ENCODE measurements at regions not wholly inside any gene's neighbourhood (a gene's known extent, or its start where the extent isn't known, plus 50 kb on each side); places are given as distances from the start of the nearest gene placed in this dataset.

DNA sequence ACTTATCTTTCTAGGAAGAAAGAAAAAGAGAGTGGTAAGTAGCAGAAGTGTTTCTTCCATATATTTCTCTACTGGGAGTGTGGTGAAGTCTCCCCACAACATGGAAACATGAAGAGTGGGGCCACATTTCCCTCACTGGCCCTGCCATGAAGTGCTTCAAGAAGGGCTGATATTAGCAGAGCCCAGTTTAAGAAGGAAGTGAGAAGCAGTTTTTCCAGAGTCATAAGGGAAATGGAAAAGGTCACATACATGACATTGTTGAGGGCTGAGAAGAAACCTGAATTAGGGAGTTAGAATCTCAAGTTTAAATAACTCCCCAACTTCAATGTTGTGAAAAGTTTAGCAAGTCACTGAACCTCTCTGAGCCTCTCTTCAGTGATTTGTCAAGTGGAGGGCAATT, 171.9 kb upstream of the RBPJ start:
- H3K27me3 ChIP-seq (ENCODE audit: control insufficient read depth, insufficient read depth, low read length) = no peaks in the 10 kb centered on the region
- no peak overlapping the region for H3K4me3 ChIP-seq (ENCODE audit: low read length)
- H3K36me3 ChIP-seq (ENCODE audit: insufficient read depth, low read length) = no peaks in the 10 kb centered on the region
- no peak overlapping the region for H3K9ac ChIP-seq (ENCODE audit: low read depth, low read length)
- peaks cover 28% of the 10 kb centered on the region for H3K4me1 ChIP-seq (ENCODE audit: control insufficient read depth, insufficient read depth, low read length)
- H3K4me2 ChIP-seq (ENCODE audit: low read length) = no peak overlapping the region
- no peaks in the 10 kb centered on the region for H3K9me3 ChIP-seq (replicated peaks; ENCODE audit: low read length)

DNA sequence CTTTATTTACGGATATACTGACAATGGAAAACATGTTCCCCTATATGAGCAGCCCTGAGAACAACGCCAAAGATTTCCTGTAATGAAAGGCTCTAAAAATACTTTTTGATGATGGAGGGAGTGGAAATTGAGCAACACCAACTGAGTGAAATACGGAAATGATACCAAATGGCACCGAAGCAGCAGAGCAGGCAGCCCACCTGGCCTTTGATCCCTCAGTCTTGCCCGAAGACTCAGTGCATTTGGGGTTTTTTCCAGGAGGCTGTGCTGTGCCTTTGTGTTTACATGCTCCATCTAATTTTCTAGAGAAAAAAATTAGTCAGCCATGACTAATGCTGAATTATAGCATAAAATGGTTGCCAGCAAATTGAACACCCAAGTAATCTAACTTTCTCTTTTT, 169.9 kb upstream of the RBPJ start:
- Histone ChIP-seq H3K4me2 (ENCODE audit: low read length) (peak overlapping the region; percentile 48), H3K9ac (ENCODE audit: low read depth, low read length) (peak overlapping the region; percentile 30), H3K4me3 (ENCODE audit: low read length) (no peak overlapping the region), H3K4me1 (ENCODE audit: control insufficient read depth, insufficient read depth, low read length) (peaks cover 16% of the 10 kb centered on the region), H3K36me3 (ENCODE audit: insufficient read depth, low read length) (no peaks in the 10 kb centered on the region), H3K27me3 (ENCODE audit: control insufficient read depth, insufficient read depth, low read length) (no peaks in the 10 kb centered on the region), H3K9me3 (replicated peaks; ENCODE audit: low read length) (no peaks in the 10 kb centered on the region)

DNA sequence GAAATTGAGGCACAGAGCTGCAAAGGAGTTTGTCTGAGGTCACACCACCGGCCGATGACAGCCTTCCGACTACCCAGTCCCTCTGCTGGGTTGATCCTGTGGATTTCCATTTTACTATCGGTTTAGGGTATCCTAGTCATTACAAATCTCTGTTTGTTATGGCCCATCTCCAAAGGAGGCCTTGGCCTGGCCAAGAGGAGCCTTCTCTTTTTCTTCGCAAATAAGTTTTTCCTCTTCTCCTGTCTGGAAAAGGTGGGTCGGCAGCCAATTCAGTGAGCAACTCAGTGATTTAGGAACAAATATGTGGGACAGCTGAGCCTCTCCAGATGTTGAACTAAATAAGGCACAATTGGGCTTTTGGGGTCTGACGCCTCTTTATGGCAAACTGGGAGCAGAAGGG, 169.2 kb upstream of the RBPJ start:
- no peak overlapping the region for H3K9ac ChIP-seq (ENCODE audit: low read depth, low read length)
- no peaks in the 10 kb centered on the region for H3K9me3 ChIP-seq (replicated peaks; ENCODE audit: low read length)
- no peak overlapping the region for H3K4me3 ChIP-seq (ENCODE audit: low read length)
- no peak overlapping the region for H3K4me2 ChIP-seq (ENCODE audit: low read length)
- no peaks in the 10 kb centered on the region for H3K27me3 ChIP-seq (ENCODE audit: control insufficient read depth, insufficient read depth, low read length)
- H3K4me1 ChIP-seq (ENCODE audit: control insufficient read depth, insufficient read depth, low read length) = peaks cover 16% of the 10 kb centered on the region
- H3K36me3 ChIP-seq (ENCODE audit: insufficient read depth, low read length) = no peaks in the 10 kb centered on the region

DNA sequence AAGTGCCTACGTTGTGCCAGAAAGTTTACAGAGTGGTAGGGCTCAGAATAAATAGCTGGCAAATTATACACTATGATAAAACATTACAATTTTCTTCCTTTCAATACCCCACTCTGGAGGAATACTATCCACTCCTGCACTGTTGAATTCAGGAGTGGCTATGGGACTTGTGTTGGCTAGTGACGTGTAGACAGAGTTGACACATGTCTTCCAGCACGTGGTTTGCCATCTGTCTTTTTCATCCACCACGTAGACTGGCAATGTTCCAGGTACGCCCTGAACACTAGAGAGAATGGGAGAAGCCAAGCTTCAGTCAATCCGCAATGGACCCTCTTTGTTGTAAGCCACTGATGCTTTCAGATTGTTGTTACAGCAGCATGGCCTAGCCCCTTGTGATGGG, 168.8 kb upstream of the RBPJ start:
- no peak overlapping the region for H3K4me2 ChIP-seq (ENCODE audit: low read length)
- H3K4me1 ChIP-seq (ENCODE audit: control insufficient read depth, insufficient read depth, low read length) = peaks cover 16% of the 10 kb centered on the region
- H3K9ac ChIP-seq (ENCODE audit: low read depth, low read length) = no peak overlapping the region
- H3K36me3 ChIP-seq (ENCODE audit: insufficient read depth, low read length) = no peaks in the 10 kb centered on the region
- H3K4me3 ChIP-seq (ENCODE audit: low read length) = no peak overlapping the region
- H3K27me3 ChIP-seq (ENCODE audit: control insufficient read depth, insufficient read depth, low read length) = no peaks in the 10 kb centered on the region
- no peaks in the 10 kb centered on the region for H3K9me3 ChIP-seq (replicated peaks; ENCODE audit: low read length)

DNA sequence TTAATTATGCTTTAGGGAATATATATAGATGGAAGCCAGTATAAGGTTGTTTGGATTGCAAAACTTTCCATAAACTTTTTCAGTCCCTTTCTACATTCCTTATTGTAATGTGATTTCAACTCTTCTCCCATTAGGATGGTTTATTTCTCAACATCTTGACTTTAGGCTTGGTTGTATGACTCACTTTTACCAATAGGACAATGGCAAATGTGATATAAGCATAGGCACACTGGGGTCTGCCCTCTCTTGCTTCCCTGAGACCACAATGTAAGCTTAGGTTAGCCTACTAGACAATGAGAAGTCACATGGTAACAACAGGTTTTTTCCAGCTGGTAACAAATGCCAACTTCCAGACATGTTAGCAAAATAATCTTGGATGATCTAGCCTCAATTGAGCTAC, 163.3 kb upstream of the RBPJ start:
- Histone ChIP-seq H3K9ac (ENCODE audit: low read depth, low read length) (no peak overlapping the region), H3K27me3 (ENCODE audit: control insufficient read depth, insufficient read depth, low read length) (no peaks in the 10 kb centered on the region), H3K4me3 (ENCODE audit: low read length) (no peak overlapping the region), H3K36me3 (ENCODE audit: insufficient read depth, low read length) (no peaks in the 10 kb centered on the region), H3K9me3 (replicated peaks; ENCODE audit: low read length) (no peaks in the 10 kb centered on the region), H3K4me2 (ENCODE audit: low read length) (no peak overlapping the region), H3K4me1 (ENCODE audit: control insufficient read depth, insufficient read depth, low read length) (no peaks in the 10 kb centered on the region)

DNA sequence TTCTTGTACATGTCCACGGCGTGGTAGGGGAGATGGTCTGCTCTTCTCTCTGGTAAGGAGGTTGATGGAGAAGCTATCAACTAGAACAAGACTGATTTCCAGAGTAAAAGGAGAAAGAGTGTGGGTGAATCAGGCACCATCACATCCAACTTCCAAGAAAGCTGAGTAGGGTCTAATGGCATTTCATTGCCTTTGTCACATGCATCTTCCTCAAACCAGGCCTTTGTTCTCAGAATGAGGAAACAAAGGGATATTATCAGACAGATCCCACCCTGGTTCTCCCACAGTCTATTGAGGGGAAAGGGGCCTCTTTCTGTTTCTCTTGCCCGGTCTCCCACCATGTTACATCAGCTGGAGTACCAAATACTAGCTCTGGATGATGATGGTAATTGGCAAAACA, 160.2 kb upstream of the RBPJ start:
- Histone ChIP-seq H3K9me3 (replicated peaks; ENCODE audit: low read length) (no peaks in the 10 kb centered on the region), H3K9ac (ENCODE audit: low read depth, low read length) (no peak overlapping the region), H3K4me3 (ENCODE audit: low read length) (no peak overlapping the region), H3K4me2 (ENCODE audit: low read length) (no peak overlapping the region), H3K36me3 (ENCODE audit: insufficient read depth, low read length) (no peaks in the 10 kb centered on the region), H3K27me3 (ENCODE audit: control insufficient read depth, insufficient read depth, low read length) (no peaks in the 10 kb centered on the region), H3K4me1 (ENCODE audit: control insufficient read depth, insufficient read depth, low read length) (no peaks in the 10 kb centered on the region)

DNA sequence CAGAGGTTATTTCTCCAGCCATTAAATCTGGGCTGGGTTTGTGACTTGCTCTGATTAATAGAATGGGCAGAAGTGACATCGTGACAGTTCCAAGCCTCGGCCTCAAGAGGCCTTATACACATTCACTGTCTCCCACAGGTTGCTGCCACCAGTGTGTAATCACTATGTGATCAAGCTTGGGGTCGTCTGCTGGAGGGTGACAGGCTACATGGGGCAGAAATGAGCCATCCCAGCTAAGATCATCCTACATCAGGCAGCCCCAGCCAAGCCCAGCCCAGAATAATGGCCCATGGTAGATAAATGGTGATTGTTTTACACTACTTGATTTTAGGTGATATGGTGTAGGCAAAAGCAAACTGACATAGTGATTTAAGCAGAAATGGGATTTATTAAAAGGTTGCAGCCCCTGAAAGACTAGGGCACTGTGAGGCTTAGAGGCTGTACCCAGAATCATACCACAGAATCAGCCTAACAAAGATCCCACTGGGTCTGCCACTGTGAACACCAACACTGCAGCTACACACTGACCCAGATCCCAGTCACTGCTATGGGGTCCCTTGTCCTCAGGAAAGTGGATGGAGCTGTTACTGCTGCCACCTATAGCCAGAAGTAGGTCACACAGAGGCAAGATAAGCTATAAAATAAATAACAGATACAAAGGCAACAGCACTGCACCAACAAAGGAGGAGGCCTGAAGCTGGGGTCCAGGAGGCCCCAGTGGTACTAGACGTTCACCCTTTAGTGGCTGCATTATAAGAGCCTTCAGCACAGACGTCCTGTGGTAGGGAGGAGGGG, 159.6 kb upstream of the RBPJ start:
- no peaks in the 10 kb centered on the region for H3K4me1 ChIP-seq (ENCODE audit: control insufficient read depth, insufficient read depth, low read length)
- H3K36me3 ChIP-seq (ENCODE audit: insufficient read depth, low read length) = no peaks in the 10 kb centered on the region
- H3K4me2 ChIP-seq (ENCODE audit: low read length) = no peak overlapping the region
- no peaks in the 10 kb centered on the region for H3K27me3 ChIP-seq (ENCODE audit: control insufficient read depth, insufficient read depth, low read length)
- no peaks in the 10 kb centered on the region for H3K9me3 ChIP-seq (replicated peaks; ENCODE audit: low read length)
- no peak overlapping the region for H3K4me3 ChIP-seq (ENCODE audit: low read length)
- H3K9ac ChIP-seq (ENCODE audit: low read depth, low read length) = no peak overlapping the region

DNA sequence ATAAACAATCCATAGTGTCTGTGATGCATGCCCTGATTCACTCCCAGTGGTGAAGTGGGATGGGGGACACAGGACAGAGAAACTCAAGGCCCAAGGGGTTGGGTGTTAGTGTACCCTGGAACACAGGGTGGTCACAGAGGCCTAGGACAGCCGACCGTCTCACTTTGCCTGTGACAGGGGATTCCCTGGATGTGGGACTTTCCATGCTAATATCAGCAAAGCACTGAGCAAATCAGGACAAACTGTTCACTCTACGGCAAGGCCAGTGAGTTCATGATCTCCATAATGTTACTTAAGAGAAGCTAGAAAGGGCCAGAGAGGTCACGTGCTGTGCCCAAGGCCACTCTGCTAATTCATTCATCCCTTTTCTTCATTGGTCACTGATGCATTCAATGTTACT, 158.7 kb upstream of the RBPJ start:
- Histone ChIP-seq H3K4me2 (ENCODE audit: low read length) (no peak overlapping the region), H3K4me1 (ENCODE audit: control insufficient read depth, insufficient read depth, low read length) (no peaks in the 10 kb centered on the region), H3K9me3 (replicated peaks; ENCODE audit: low read length) (no peaks in the 10 kb centered on the region), H3K4me3 (ENCODE audit: low read length) (no peak overlapping the region), H3K9ac (ENCODE audit: low read depth, low read length) (no peak overlapping the region), H3K36me3 (ENCODE audit: insufficient read depth, low read length) (no peaks in the 10 kb centered on the region), H3K27me3 (ENCODE audit: control insufficient read depth, insufficient read depth, low read length) (no peaks in the 10 kb centered on the region)

DNA sequence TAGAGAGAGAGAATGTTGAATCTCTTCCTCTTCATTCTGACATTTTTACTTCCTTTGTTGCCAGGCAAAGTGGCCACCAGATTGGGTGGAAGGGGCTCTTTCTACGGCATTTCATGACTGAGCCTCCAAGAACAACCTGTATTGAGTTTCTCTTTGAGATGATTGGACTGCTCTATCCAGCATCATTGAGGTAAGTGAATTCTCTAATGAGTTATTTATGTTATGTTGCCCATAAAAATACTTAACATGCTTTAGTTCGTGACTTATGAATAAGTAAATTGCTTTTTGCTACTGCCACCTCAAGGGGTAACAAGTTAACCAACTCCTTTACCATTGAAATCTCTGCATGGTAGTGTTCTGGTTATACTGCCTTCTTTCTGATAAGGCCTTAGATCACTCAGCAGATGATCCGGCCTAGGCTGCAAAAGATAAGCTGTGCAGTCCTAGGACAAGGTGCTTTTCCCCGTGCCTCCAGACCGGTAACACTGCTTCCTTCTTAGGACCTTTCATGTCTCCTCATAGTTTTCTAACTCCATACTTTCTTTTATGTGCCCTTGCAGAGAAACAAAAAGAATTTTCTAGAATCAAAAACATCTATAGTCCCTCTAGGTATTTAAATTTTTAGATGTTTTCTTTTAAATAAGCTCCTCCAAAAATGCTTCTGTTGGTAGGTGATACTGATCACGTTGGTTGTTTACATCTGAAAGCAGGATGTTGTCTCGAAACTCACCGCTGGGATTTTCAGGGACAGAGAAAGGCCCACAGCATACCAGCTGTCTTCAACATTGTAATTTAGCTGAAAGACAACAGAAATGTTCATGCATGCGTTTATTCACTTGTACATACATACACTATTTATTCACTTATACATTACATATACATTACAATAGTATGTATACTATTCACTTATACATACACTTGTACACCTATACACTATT, 157.1 kb upstream of the RBPJ start:
- H3K36me3 ChIP-seq (ENCODE audit: insufficient read depth, low read length) = no peaks in the 10 kb centered on the region
- no peak overlapping the region for H3K4me2 ChIP-seq (ENCODE audit: low read length)
- H3K9me3 ChIP-seq (replicated peaks; ENCODE audit: low read length) = no peaks in the 10 kb centered on the region
- no peak overlapping the region for H3K9ac ChIP-seq (ENCODE audit: low read depth, low read length)
- no peak overlapping the region for H3K4me3 ChIP-seq (ENCODE audit: low read length)
- no peaks in the 10 kb centered on the region for H3K27me3 ChIP-seq (ENCODE audit: control insufficient read depth, insufficient read depth, low read length)
- no peaks in the 10 kb centered on the region for H3K4me1 ChIP-seq (ENCODE audit: control insufficient read depth, insufficient read depth, low read length)

DNA sequence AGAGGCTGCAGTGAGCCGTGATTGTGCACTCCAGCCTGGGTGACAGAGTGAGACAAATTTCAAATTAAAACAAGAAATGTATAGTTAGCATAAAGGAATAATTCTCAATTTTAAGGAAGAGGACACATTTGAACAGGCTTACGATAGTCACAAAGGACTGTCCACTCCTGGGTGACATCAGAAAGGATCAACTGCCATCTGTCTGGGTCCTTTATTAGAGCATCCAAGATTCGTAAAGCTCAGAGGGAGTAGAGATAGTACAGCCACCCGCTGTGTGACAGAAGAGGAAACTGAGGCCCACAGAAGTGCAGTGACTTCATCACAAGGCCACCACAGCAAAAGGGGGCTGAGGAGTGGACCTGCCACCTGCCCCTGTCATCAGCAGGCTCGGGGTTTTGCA, 149.3 kb upstream of the RBPJ start:
- peak overlapping the region; percentile 27 for H3K9ac ChIP-seq (ENCODE audit: low read depth, low read length)
- no peaks in the 10 kb centered on the region for H3K9me3 ChIP-seq (replicated peaks; ENCODE audit: low read length)
- H3K4me1 ChIP-seq (ENCODE audit: control insufficient read depth, insufficient read depth, low read length) = peaks cover 36% of the 10 kb centered on the region
- no peaks in the 10 kb centered on the region for H3K27me3 ChIP-seq (ENCODE audit: control insufficient read depth, insufficient read depth, low read length)
- peak overlapping the region; percentile 45 for H3K4me3 ChIP-seq (ENCODE audit: low read length)
- peak overlapping the region; percentile 36 for H3K4me2 ChIP-seq (ENCODE audit: low read length)
- H3K36me3 ChIP-seq (ENCODE audit: insufficient read depth, low read length) = no peaks in the 10 kb centered on the region

DNA sequence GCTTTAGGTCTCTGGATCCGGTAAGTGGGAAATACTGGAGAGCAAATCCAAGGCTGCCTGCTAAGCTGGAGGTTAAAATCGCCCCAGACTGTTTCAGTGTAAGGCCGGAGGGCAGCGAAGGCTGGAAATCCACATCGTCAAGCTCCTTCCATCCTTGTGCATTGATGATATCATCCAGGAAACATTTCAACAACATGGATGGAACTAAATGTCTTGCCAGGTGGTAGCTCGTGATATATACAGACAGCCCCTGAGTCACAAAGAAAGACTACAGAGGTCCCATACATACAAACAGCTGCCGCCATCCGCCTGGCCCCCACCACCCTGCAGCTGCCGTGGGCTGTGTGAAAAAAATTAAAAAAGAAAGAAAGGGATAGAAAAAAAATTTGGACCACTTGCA, 148.9 kb upstream of the RBPJ start:
- H3K4me3 ChIP-seq (ENCODE audit: low read length) = peak overlapping the region; percentile 45
- H3K9ac ChIP-seq (ENCODE audit: low read depth, low read length) = peak overlapping the region; percentile 29
- no peaks in the 10 kb centered on the region for H3K27me3 ChIP-seq (ENCODE audit: control insufficient read depth, insufficient read depth, low read length)
- no peaks in the 10 kb centered on the region for H3K9me3 ChIP-seq (replicated peaks; ENCODE audit: low read length)
- H3K4me2 ChIP-seq (ENCODE audit: low read length) = peak overlapping the region; percentile 36
- H3K4me1 ChIP-seq (ENCODE audit: control insufficient read depth, insufficient read depth, low read length) = peaks cover 40% of the 10 kb centered on the region
- H3K36me3 ChIP-seq (ENCODE audit: insufficient read depth, low read length) = no peaks in the 10 kb centered on the region

All from skeletal muscle satellite cell (primary cell).